Activated CD4-positive, alpha-beta T cell treated with anti-CD3 and anti-CD28 coated beads for 4 hours (primary cell): ENCODE measurements at regions not wholly inside any gene's neighbourhood (a gene's known extent, or its start where the extent isn't known, plus 50 kb on each side); places are given as distances from the start of the nearest gene placed in this dataset.
"Not testable (repeated sequence)": the region's sequence is repeated elsewhere in the genome, so short reads cannot be mapped to it uniquely, and the experiment has no call there.

Experiments
- DNase-seq, 2 donors: peaks; one replicate each; pipeline ENCODE4 v3.0.0-alpha.2; 2020

DNA sequence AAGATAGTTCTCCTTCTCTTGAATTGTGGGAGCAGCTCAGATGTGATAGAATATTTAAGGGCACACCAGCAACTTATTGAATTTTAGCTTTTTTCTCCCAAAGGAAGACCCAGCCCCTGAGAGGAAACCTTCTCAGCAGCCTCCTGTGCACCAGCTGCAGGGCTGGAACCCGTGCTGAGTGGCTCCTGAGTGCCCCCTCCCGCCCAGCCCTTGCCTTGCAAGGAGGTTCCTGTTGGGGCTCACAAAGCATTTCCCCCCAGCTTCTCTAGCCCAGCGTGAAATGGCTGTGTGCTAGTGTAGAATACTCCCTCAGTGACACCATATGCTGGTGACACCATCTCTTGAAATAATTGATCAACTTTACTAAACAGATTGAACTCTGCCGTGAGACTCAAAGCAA is 1180.1 kb downstream of the TMEM121 start:
- DNase-seq: not testable (repeated sequence)

DNA sequence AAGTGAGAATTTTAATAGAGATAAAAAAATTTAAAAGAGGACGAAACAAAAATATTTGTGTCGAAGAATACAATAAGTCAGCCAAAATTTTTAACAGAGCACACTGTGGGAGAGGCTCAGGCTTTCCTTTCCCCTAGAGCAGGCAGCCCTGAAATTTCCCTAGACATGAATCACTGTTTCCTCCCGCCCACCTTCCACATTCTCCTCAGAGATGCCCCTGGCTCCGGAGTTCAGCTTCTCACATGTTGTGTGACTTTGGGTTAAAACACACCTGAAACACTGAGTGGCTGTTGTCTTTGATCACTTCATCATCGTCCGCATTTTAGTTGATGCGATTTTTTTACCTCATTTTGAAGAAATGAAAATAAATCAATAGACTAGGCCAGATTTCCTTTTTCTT is 1183.8 kb downstream of the TMEM121 start:
- DNase-seq: peak in 1 of 2 donors; percentile 14

DNA sequence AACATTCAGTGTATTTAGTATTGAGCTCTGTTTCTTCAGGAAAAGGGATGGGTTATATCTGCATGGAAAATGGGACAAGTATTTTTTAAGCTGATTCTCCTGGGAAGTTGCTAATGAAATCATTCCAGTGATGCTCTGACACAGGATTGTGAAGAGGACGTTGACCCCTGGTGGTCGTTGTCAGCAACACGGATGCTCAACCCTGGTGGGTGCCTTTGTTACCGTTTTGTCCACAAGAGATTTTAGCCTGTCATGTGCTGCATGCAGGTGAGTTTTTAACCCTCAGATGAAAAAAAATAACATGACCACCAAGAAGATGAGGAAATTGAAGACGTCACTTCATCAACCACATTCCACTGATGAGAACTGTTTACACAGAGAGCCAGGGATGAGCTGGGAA is 1186.1 kb downstream of the TMEM121 start:
- DNase-seq: not testable (repeated sequence)

DNA sequence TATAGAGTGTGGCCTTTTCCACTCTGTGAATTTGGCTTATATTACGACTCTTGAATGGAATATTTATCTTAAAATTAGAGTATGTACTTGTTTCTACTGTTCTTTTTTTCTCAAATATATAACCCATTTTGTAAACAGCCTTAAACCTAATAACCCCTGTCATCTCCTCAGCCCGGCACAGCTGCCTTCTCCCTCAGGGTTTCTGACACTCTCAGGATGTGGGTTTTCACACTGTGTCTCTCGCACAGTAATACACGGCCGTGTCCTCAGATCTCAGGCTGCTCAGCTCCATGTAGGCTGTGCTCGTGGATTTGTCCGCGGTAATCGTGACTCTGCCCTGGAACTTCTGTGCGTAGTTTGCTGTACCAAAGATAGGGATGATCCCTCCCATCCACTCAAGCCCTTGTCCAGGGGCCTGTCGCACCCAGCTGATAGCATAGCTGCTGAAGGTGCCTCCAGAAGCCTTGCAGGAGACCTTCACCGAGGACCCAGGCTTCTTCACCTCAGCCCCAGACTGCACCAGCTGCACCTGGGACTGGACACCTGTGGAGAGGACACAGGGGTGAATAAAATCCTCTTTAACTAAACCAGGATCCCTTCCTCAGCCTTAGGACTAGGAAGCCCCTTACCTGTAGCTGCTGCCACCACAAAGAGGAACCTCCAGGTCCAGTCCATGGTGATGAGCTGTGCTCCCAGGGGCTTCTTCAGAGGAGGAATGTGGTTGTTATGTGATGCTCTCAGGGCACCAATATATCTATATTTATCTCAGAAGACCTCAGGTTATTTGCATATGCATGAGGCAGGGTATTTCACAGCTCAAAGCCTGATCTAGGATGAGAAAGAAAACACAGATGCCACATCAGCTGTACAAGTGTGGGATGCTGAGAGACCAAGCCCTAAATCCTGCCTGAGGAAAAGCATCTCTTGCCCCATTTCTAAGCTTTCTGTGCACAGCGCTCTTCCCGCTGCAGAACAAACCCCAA is 1188.4 kb downstream of the TMEM121 start:
- DNase-seq: not testable (repeated sequence)

DNA sequence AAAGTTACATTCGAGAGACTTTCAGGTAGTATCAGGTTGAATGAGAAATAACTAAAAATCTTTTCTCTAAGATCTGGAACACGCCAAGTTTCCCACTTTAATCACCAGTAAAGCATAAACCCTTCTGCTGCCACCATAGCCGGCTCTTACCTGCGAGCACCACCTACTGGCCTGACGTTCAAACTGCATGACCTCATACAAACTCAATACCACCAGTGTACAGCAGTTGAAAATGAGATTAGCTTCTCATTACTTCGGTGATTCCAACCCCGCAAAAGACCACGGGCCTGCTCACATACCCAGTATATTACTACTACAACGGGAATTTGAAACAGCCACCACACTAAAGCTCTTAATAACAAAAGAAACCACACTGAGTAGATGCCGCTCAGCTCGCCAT is 1191.2 kb downstream of the TMEM121 start:
- DNase-seq: not testable (repeated sequence)

DNA sequence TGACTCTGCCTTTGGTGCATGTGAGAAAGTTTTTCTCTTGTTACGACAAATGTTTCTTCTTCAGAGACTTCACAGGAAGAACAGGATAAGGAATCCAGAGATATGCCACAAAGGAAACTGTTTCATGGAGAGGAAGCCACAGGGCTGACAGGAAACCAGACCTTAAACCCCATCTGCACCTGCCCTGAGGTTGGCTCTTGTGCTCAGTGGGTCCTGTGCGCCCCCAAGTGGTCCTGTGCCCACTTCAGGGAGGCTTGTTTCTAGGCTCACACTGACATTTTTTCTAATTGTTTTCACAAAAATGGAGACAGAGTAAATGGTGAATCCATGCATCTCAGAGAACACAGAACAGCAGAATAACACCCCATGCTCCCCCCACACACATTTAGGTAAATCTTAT is 1193.5 kb downstream of the TMEM121 start:
- not testable (repeated sequence) for DNase-seq

DNA sequence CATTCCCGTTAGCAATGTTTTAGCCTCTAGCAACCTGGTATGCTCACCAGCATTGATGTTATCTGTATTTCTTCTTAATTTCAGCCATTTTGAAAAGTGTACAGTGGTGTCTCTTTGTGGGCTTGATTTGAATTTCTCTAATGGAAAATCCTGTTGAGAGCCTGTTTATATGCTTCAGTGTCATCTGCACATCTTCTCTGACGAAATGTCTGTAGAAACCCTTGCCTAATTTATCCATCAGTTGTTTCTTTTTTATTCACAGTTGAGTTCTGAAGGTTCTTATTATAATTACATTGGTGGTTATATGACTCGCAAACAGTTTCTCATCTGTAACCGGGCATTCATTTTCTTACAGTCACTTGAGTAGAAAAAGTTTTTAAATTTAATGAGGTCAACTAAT is 1195.5 kb downstream of the TMEM121 start:
- DNase-seq: not testable (repeated sequence)

DNA sequence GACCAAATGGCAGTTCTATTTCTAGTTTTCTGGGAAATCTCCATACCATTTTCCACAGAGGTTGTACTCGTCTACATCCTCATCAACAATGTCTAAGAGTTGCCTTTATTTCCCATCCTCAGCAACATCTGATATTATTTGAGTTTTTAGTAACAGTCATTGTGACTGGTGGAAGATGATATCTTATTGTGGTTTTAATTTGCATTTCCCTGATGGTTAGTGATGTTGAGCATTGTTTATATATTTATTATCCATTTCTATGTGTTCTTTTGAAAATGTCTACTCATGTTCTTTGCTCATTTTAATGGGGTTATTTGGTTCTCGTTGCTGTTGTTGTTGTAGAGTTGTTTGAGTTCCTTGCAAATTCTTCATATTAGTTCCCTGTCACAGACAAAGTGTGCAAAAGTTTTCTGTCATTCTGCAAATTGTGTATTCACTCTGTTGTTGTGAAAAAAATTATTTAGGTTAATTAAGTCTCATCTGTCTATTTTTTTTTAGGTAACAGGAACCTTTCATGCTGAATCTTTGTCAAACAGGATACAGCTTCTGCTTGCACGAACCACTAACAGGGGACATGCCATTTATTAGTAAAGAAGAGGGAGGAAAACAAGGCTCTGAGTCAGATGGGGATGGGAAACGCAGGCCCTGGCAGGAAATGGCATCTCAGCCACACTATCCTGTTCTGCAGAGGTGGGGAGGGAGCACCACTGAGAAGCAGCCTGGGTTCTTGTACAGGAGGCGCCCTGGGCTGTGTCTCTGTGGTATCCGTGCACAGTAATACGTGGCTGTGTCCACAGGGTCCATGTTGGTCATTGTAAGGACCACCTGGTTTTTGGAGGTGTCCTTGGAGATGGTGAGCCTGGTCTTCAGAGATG is 1196.7 kb downstream of the TMEM121 start:
- DNase-seq: not testable (repeated sequence)

DNA sequence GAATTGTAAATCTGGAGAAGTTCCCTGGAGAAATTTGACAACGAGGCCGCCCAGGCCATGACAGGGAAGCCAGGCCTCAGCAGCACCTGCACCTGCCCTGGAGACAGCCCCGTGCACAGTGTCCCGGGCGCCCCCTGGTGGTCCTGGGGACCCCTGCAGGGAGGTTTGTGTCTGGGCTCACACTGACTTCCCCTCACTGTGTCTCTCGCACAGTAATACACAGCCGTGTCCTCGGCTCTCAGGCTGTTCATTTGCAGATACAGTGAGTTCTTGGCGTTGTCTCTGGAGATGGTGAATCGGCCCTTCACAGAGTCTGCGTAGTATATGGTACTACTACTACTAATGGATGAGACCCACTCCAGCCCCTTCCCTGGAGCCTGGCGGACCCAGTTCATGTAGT is 1201.6 kb downstream of the TMEM121 start:
- DNase-seq: not testable (repeated sequence)

DNA sequence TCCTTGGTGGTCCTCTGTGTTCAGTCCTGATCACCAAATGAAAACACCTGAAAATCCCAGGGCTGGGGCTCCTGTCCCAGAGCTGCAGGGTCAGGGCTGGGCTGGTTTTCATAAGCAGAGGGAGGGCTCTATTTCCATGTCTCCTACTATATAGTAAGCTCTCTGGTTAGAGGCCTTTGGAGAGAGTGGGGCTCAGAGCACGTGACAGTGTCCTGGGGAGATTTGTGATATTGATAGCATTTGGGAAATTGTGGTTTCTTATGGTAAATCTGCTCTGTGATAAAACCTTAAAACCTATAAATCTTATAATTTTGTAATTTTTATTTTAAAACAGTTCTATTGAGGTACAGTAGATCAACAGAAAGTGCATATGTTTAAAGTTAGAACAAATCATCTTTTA is 1202.2 kb downstream of the TMEM121 start:
- no peak for DNase-seq

DNA sequence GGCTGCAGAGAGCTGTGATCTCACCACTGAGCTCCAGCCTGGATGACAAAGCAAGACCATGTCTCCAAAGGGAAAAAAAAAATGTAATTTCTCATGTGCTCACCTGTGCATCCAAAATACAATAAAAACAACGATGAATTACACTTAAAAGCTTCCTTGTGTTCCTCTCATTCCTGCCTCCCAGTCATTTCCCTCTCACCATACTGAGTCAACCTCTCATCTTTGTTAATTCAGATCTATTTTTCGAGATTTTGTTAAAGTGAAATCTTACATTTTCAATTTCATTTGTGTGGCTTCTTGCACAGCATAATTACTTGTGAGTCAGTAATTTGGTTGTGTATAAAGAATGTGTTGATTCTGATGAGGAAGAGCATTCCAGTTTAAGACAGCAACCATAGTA is 1203.2 kb downstream of the TMEM121 start:
- no peak for DNase-seq

DNA sequence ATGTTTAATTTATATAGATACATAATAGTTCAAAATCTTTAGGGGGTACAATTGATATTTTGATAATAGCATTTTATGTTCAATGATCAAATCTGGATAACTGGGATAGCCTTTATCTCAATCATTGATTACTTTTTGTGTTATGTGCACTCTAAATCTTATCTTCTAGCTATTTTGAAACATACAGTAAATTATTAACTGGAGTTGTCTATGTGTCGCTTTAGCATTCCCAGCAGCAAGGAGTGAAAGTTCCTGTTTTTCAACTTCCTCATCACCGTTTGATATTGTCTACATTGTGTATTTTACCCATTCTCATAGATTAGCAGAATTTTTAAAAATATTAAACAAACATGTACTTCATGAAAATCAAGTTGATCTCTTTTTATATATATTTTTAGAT is 1207.4 kb downstream of the TMEM121 start:
- no peak for DNase-seq

DNA sequence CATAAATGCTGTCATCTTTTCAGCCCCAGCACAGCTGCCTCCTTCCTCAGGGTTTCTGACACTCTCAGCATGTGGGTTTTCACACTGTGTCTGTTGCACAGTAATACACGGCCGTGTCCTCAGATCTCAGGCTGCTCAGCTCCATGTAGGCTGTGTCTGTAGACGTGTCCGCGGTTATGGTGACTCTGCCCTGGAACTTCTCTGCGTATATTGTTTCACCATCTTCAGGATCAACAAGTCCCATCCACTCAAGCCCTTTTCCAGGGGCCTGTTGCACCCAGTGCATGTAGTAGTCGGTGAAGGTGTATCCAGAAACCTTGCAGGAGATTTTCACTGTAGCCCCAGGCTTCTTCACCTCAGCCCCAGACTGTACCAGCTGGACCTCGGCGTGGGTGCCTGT is 1210.6 kb downstream of the TMEM121 start:
- peak in 1 of 2 donors; percentile 18 for DNase-seq

DNA sequence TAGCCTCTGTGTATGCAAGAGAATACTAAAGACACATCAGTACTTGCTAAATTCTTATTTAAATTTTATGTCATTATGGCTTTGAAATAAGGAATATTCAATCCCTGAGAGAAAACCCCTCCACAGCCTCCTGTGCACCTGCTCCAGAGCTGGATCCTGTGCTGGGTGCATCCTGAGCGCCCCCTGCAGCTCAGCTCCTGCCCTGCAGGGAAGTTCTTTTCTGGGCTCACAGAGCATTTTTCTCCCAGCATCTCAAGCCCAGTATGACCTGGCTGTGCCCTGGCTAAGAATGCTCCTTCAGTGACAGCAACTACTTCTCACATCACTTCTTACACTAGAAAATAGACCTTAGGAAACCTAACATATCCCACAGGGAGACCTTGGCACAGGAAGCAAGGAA is 1211.7 kb downstream of the TMEM121 start:
- peak in 1 of 2 donors; percentile 42 for DNase-seq

DNA sequence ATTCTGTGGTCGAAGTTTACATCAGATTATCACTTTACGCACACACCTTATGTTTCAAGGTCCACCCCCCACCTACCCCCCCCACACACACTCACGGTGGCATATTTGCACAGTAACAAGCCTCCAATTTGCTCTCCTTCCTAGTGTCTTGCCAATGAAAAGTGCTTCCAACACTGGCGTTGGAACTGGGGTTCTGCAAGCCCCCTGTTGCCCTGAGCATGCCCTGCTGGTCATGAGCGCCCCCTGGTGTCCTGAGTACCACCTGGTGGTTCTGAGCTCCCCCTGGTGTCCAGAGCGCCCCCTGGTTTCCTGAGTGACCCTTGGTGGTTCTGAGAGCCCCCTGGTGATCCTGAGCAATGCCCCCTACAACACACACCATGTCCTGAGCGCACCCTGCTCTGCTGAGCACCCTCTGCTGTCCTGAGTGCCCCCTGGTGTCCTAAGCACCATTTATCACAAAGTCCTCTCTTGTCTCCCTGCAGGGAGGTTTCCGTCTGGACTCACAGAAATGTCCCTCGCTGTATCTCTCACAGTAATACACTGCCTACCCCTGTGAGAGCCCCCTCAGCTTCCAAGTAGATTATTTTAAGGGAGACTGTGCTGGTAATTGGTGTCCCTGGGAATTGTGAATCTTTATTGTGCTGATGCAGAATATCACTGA is 1212.3 kb downstream of the TMEM121 start:
- DNase-seq: peak in 1 of 2 donors; percentile 18

DNA sequence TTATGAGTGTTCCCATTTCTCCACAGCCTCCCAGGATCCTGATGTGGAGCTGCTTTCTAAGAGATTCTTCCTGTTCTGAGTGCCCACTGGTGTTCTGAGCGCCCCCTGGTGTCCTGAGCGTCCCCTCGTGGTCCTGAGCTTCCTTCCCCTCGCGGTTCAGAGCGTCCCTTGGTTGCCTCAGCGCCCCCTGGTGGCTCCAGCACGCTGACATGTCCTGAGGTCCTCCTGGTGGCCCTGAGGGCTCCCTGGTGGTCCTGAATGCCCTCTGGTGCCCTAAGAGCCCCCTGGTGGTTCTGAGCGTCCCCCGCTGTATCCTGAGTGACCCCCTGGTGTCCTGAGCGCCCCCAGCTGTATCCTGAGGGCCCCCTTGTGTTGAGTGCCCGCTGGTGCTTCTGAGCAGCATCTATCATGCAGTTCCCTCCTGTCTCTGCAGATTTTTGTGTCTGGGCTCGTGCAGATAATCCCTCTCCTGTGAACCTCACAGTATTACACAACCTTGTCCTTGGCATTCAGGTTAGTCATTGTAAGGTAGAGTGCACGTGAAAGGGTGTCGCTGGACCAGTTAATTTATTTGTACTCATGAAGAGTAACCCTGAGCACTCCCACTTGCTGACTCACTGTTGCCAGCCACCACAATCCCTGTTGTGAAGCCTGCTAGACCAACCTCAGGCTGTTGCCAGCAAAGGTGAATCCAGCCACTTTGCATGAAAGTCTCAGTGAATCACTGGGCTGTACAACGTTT is 1214.9 kb downstream of the TMEM121 start:
- peak in 1 of 2 donors; percentile 81 for DNase-seq

DNA sequence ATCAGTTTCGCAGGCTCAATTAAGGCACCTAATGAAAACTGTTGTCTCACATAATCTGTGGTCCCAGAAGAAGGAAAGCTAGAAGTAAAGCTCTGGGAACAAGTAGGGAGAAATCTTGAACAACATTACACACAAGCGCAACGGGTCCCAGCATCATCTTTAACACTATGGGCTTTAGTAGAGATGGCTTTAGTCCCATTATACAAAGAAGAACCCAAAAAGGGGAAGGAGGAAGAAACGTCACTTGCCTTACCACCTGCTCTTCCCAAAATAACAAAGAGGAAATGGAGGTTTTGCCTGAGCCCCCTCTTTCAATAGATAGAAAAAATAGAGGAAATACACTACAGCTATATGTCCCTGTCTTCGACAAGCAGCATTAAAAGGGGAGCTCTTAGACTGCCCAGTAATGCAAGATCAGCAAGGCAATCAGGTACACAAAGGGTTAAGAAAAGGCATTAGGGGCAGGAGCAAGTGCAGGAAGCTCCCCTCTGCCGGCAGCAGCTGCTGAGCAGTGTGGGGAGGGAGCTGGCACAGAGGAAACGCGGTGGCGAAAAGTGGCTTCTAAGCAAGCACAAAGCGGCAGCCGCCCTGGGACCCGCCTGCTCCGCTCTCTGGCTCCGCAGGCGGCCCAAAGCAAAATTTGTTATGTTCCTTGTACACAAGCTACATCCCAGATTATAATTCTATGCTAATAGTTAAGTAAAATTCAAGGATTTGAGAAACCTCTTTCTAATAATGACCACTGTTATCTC is 1218.8 kb downstream of the TMEM121 start:
- DNase-seq: peak in 1 of 2 donors; percentile 17

DNA sequence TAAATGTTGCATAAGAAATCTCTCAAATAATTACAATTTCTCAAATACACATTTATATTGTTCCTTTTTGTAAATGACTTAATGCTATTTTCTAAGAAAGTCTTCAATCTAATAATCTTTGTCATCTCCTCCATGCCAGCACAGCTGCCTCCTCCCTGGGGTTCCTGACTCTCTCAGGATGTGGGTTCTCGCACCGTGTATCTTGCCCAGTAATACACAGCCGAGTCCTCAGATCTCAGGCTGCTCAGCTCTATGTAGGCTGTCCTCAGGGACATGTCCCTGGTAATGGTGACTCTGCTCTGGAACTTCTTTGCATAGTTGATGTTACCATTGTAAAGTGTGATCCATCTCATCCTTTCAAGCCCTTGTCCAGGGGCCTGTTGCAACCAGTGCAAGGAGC is 1223.7 kb downstream of the TMEM121 start:
- not testable (repeated sequence) for DNase-seq

DNA sequence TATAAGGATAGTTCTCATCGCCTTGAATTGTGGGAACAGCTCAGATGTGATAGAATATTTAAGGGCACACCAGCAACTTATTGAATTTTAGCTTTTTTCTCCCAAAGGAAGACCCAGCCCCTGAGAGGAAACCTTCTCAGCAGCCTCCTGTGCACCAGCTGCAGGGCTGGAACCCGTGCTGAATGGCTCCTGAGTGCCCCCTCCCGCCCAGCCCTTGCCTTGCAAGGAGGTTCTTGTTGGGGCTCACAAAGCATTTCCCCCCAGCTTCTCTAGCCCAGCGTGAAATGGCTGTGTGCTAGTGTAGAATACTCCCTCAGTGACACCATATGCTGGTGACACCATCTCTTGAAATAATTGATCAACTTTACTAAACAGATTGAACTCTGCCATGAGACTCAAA is 1227.4 kb downstream of the TMEM121 start:
- not testable (repeated sequence) for DNase-seq

DNA sequence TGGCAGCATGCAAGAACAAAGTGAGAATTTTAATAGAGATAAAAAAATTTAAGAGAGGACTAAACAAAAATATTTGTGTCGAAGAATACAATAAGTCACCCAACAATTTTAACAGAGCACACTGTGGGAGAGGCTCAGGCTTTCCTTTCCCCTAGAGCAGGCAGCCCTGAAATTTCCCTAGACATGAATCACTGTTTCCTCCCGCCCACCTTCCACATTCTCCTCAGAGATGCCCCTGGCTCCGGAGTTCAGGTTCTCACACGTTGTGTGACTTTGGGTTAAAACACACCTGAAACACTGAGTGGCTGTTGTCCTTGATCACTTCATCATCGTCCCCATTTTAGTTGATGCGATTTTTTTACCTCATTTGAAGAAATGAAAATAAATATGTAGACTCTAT is 1231.1 kb downstream of the TMEM121 start:
- DNase-seq: not testable (repeated sequence)
